ENCODE measurements at regions not wholly inside any gene's neighbourhood (a gene's known extent, or its start where the extent isn't known, plus 50 kb on each side); places are given as distances from the start of the nearest gene placed in this dataset.

DNA sequence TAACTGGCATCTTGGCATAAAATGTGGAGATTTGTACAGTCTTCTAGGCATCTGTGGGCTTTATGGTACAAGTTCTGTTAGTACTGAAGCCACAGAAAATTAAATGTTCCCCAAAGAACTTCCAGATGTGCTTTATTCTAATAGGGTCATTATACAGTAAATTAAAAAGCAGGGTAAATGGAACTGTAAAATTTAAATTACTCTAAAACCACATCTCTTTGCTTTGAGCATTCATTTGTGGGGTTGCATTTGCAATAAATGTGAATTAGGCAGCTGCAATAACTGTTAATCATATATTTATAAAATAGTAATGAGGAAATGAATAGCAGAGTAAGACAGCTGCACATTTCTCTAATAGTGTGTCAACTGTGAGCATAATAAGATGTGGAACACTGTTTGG, 151.5 kb downstream of the BUB3 start:
- Histone ChIP-seq H3K4ac (ENCODE audit: low read depth, low read length) (no peak overlapping the region), H3K9me3 (ENCODE audit: control insufficient read depth, low read depth, low read length) (peaks cover 6% of the 10 kb centered on the region), H3K18ac (ENCODE audit: insufficient read length, low read depth, low read length) (no peak overlapping the region), H3K4me2 (ENCODE audit: insufficient read depth, insufficient read length, low read length) (no peak overlapping the region), H2AK5ac (ENCODE audit: insufficient read length, low read length) (no peak overlapping the region), H4K5ac (ENCODE audit: insufficient read length, low read depth, low read length) (no peak overlapping the region), H3K4me1 (ENCODE audit: insufficient read depth, low read length) (peaks cover 2% of the 10 kb centered on the region; the same call in 1 of the 2 replicates), H3K79me1 (ENCODE audit: insufficient read depth, low read depth, low read length, poor library complexity, severe bottlenecking) (no peaks in the 10 kb centered on the region), H3K27ac (ENCODE audit: insufficient read length, low read depth, low read length) (no peak overlapping the region), H4K20me1 (ENCODE audit: control insufficient read depth, insufficient read depth, insufficient read length) (no peaks in the 10 kb centered on the region), H4K91ac (ENCODE audit: insufficient read length, low read depth, low read length) (no peak overlapping the region), H2AFZ (ENCODE audit: low read length) (no peak overlapping the region), H3K79me2 (ENCODE audit: insufficient read depth, low read length) (no peaks in the 10 kb centered on the region), H3K27me3 (ENCODE audit: insufficient read depth, low read length) (no peaks in the 10 kb centered on the region), H3K56ac (ENCODE audit: insufficient read length, low read depth, low read length) (no peak overlapping the region), H3K9ac (ENCODE audit: extremely low read depth, insufficient read length, low read length) (no peak overlapping the region), H2BK20ac (ENCODE audit: low read depth, low read length, poor library complexity, severe bottlenecking) (no peak overlapping the region), H2BK12ac (ENCODE audit: insufficient read length, low read depth, low read length) (no peak overlapping the region), H3K14ac (ENCODE audit: insufficient read depth, low read length) (no peak overlapping the region), H2BK15ac (ENCODE audit: low read depth, low read length) (no peak overlapping the region), H2BK5ac (ENCODE audit: insufficient read length, low read length) (no peak overlapping the region), H2BK120ac (ENCODE audit: low read depth, low read length, poor library complexity, severe bottlenecking) (no peak overlapping the region), H3K23ac (ENCODE audit: insufficient read length, low read depth, low read length) (no peak overlapping the region), H3K23me2 (ENCODE audit: insufficient read length, low read depth, low read length, poor library complexity, severe bottlenecking) (no peaks in the 10 kb centered on the region), H4K8ac (replicated peaks; ENCODE audit: insufficient read length, low read depth, low read length) (no peak overlapping the region), H3T11ph (ENCODE audit: low read length) (no peak overlapping the region)
- DNase-seq = no peak
- TF ChIP-seq, protein P1, sequence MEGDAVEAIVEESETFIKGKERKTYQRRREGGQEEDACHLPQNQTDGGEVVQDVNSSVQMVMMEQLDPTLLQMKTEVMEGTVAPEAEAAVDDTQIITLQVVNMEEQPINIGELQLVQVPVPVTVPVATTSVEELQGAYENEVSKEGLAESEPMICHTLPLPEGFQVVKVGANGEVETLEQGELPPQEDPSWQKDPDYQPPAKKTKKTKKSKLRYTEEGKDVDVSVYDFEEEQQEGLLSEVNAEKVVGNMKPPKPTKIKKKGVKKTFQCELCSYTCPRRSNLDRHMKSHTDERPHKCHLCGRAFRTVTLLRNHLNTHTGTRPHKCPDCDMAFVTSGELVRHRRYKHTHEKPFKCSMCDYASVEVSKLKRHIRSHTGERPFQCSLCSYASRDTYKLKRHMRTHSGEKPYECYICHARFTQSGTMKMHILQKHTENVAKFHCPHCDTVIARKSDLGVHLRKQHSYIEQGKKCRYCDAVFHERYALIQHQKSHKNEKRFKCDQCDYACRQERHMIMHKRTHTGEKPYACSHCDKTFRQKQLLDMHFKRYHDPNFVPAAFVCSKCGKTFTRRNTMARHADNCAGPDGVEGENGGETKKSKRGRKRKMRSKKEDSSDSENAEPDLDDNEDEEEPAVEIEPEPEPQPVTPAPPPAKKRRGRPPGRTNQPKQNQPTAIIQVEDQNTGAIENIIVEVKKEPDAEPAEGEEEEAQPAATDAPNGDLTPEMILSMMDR (conservative IDR thresholded peaks at IDR 0.05) = no peak
- no peak overlapping the region for H3K27ac Mint-ChIP-seq
- no peak overlapping the region for H3K4me3 Mint-ChIP-seq
- peaks cover 2% of the 10 kb centered on the region; the same call in 1 of the 2 replicates for H3K27me3 Mint-ChIP-seq (ENCODE audit: low read depth)
- H3K9me3 Mint-ChIP-seq = peaks cover 15 to 18% of the 10 kb centered on the region in 2 experiments
- H3K4me1 Mint-ChIP-seq = peaks cover 17 to 26% of the 10 kb centered on the region in 2 experiments
- peaks cover 10 to 15% (median 13%) of the 10 kb centered on the region in 3 experiments for H3K36me3 Mint-ChIP-seq (ENCODE audit: insufficient read depth in 1 of 3, low read depth in 3 of 3)

All from H9 (cell line).